ENCODE measurements at regions not wholly inside any gene's neighbourhood (a gene's known extent, or its start where the extent isn't known, plus 50 kb on each side); places are given as distances from the start of the nearest gene placed in this dataset.

DNA sequence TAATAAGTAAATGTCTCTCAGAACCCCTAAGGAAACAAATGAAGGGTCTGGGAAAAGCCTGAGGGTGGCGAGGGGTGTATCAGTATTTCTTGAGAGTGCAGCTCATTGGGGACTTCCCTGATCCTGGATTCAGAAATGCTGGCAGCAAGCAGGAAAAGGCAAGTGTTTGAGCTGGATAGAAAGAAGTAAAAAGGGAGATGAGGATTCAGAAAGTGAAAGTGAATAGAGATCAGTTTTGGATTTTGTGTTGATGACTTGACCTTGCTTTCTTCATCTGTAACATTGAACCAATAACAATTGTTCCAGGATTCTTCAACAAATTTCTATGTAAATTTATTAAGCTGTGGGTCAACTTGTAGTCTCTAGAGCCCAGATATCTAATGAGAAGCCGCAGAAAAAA lies 66.9 kb upstream of the CTSC start:
- H2AFZ ChIP-seq, result no peak overlapping the region
- no peaks in the 10 kb centered on the region for H3K9me3 ChIP-seq (ENCODE audit: low read depth)
- H4K20me1 ChIP-seq (ENCODE audit: insufficient read depth, poor library complexity, severe bottlenecking), result no peaks in the 10 kb centered on the region
- H3K27ac ChIP-seq, result no peak overlapping the region
- DNase-seq (ENCODE audit: low spot score), result no peak
- no peak overlapping the region for H3K4me2 ChIP-seq
- H3K27me3 ChIP-seq, result no peaks in the 10 kb centered on the region
- no peak overlapping the region for H3K4me3 ChIP-seq
- no peaks in the 10 kb centered on the region for H3K9me2 ChIP-seq (replicated peaks; ENCODE audit: insufficient read depth)
- no peaks in the 10 kb centered on the region for H3K36me3 ChIP-seq (replicated peaks; ENCODE audit: insufficient read depth, low read depth)
- TF ChIP-seq, protein P1, sequence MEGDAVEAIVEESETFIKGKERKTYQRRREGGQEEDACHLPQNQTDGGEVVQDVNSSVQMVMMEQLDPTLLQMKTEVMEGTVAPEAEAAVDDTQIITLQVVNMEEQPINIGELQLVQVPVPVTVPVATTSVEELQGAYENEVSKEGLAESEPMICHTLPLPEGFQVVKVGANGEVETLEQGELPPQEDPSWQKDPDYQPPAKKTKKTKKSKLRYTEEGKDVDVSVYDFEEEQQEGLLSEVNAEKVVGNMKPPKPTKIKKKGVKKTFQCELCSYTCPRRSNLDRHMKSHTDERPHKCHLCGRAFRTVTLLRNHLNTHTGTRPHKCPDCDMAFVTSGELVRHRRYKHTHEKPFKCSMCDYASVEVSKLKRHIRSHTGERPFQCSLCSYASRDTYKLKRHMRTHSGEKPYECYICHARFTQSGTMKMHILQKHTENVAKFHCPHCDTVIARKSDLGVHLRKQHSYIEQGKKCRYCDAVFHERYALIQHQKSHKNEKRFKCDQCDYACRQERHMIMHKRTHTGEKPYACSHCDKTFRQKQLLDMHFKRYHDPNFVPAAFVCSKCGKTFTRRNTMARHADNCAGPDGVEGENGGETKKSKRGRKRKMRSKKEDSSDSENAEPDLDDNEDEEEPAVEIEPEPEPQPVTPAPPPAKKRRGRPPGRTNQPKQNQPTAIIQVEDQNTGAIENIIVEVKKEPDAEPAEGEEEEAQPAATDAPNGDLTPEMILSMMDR (IDR thresholded peaks at IDR 0.05; ENCODE audit: poor library complexity), result no peak
- no peaks in the 10 kb centered on the region for H3K79me2 ChIP-seq
- peaks cover 5% of the 10 kb centered on the region for H3K4me1 ChIP-seq (ENCODE audit: insufficient read depth)
- 98% methylated on average over 2 of the region's 2 CpGs for WGBS (ENCODE audit: low lambda C conversion rate, missing lambda C conversion rate)

DNA sequence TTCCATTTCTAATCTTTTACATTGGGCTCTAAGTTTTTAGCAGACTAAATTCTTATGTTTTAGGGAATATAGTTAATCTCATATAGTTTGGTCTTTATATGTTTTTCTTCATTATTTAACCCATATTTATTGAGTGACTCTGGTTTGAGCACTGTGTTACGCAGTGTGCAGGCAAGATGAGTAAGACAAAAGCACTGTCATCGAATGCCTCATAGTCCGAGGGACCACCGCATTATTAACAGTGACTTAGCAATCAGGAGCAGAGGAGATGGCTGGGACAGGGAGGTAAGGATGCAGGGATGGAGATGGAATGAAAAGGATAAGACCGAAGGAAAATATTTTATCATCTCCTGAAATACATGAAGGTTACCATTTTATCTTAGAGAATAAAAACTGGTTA lies 65.2 kb upstream of the CTSC start:
- Histone ChIP-seq H3K27me3 (no peaks in the 10 kb centered on the region), H3K4me2 (peak overlapping the region; percentile 45), H3K9me3 (ENCODE audit: low read depth) (no peaks in the 10 kb centered on the region), H2AFZ (no peak overlapping the region), H3K4me1 (ENCODE audit: insufficient read depth) (peaks cover 5% of the 10 kb centered on the region), H3K9me2 (replicated peaks; ENCODE audit: insufficient read depth) (no peaks in the 10 kb centered on the region), H3K27ac (no peak overlapping the region), H3K4me3 (no peak overlapping the region), H3K36me3 (replicated peaks; ENCODE audit: insufficient read depth, low read depth) (no peaks in the 10 kb centered on the region), H3K79me2 (no peaks in the 10 kb centered on the region), H4K20me1 (ENCODE audit: insufficient read depth, poor library complexity, severe bottlenecking) (no peaks in the 10 kb centered on the region)
- TF ChIP-seq EZH2phosphoT487 (IDR thresholded peaks at IDR 0.05; ENCODE audit: low read depth, severe bottlenecking, unreplicated experiment) (no peak), EZH2 (IDR thresholded peaks at IDR 0.05; ENCODE audit: borderline replicate concordance) (no peak)
- TF ChIP-seq, protein P1 (IDR thresholded peaks at IDR 0.05; ENCODE audit: poor library complexity), result no peak
- DNase-seq (ENCODE audit: low spot score), result no peak
- 89% methylated on average over 5 of the region's 5 CpGs for WGBS (ENCODE audit: low lambda C conversion rate, missing lambda C conversion rate)

DNA sequence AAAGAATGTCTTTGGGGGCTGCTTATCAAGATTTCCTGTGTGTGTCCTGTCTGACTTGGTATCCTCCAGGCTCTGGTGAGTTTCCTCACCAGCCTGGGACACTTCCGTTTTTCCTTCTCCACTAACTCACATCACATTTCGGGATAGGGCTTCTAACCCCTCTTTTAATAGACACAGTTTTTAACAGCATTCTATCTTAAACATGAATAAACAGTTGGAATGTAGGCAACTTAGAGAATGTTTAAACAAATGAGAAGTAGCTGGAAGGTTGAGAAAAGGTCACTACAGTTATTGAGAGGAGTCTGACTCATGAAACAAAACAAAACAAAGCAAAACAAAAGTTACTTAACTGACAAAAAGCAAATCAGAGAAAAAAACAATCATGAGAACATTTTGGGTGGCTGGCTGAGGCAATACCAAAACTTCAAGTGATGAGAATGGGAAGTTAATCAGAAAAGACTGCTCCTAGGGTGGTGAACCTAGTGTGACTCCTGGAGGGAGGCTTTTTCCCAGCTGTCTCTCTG lies 64.7 kb upstream of the CTSC start:
- H3K36me3 ChIP-seq (replicated peaks; ENCODE audit: insufficient read depth, low read depth), result no peaks in the 10 kb centered on the region

More for the DNA sequence above, 64.7 kb upstream of the CTSC start:
- no peaks in the 10 kb centered on the region for H4K20me1 ChIP-seq (ENCODE audit: insufficient read depth, poor library complexity, severe bottlenecking)
- H3K27ac ChIP-seq, result no peak overlapping the region
- H2AFZ ChIP-seq, result no peak overlapping the region
- peaks cover 5% of the 10 kb centered on the region for H3K4me1 ChIP-seq (ENCODE audit: insufficient read depth)
- no peak overlapping the region for H3K4me3 ChIP-seq
- TF ChIP-seq EZH2 (IDR thresholded peaks at IDR 0.05; ENCODE audit: borderline replicate concordance) (no peak), EZH2phosphoT487 (IDR thresholded peaks at IDR 0.05; ENCODE audit: low read depth, severe bottlenecking, unreplicated experiment) (no peak)
- TF ChIP-seq, protein P1 (IDR thresholded peaks at IDR 0.05; ENCODE audit: poor library complexity), result no peak
- no peaks in the 10 kb centered on the region for H3K79me2 ChIP-seq
- DNase-seq (ENCODE audit: low spot score), result no peak
- H3K9me2 ChIP-seq (replicated peaks; ENCODE audit: insufficient read depth), result no peaks in the 10 kb centered on the region
- 36% methylated on average over 2 of the region's 2 CpGs for WGBS (ENCODE audit: low lambda C conversion rate, missing lambda C conversion rate)
- no peaks in the 10 kb centered on the region for H3K27me3 ChIP-seq
- peak overlapping the region; percentile 45 for H3K4me2 ChIP-seq
- H3K9me3 ChIP-seq (ENCODE audit: low read depth), result no peaks in the 10 kb centered on the region
